ENCODE measurements at regions not wholly inside any gene's neighbourhood (a gene's known extent, or its start where the extent isn't known, plus 50 kb on each side); places are given as distances from the start of the nearest gene placed in this dataset.
"Not testable (repeated sequence)": the region's sequence is repeated elsewhere in the genome, so short reads cannot be mapped to it uniquely, and the experiment has no call there.

- TF ChIP-seq, protein P1, sequence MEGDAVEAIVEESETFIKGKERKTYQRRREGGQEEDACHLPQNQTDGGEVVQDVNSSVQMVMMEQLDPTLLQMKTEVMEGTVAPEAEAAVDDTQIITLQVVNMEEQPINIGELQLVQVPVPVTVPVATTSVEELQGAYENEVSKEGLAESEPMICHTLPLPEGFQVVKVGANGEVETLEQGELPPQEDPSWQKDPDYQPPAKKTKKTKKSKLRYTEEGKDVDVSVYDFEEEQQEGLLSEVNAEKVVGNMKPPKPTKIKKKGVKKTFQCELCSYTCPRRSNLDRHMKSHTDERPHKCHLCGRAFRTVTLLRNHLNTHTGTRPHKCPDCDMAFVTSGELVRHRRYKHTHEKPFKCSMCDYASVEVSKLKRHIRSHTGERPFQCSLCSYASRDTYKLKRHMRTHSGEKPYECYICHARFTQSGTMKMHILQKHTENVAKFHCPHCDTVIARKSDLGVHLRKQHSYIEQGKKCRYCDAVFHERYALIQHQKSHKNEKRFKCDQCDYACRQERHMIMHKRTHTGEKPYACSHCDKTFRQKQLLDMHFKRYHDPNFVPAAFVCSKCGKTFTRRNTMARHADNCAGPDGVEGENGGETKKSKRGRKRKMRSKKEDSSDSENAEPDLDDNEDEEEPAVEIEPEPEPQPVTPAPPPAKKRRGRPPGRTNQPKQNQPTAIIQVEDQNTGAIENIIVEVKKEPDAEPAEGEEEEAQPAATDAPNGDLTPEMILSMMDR (IDR thresholded peaks at IDR 0.05) = not testable (repeated sequence)
- not testable (repeated sequence) for TF ChIP-seq POLR2A (IDR thresholded peaks at IDR 0.05)
These were observed 169.5 kb downstream of the NPIPB11 start for GRCh38 chr16:29237023-29237422.

Measured in uterus (tissue), 2 donors.